Choroid plexus epithelial cell (primary cell): ENCODE measurements at regions not wholly inside any gene's neighbourhood (a gene's known extent, or its start where the extent isn't known, plus 50 kb on each side); places are given as distances from the start of the nearest gene placed in this dataset.
A peak's percentile ranks its signal among the peaks of the same experiment; 100 is the strongest.

Source experiments
- DNase-seq: peaks from one replicate; pipeline ENCODE4 v3.0.0-alpha.2; 2010; ENCODE audit warnings: low read depth
- H3K4me3 ChIP-seq: 2 replicates; pipeline ENCODE4 v1.5.1; 2011; ENCODE audit warnings: low read depth, mild to moderate bottlenecking, control low read depth, low read length, moderate library complexity
- TF ChIP-seq, protein P1 (sequence below): conservative IDR thresholded peaks from 2 replicates; pipeline ENCODE4 v1.5.1; 2011; ENCODE audit warnings: low read depth, mild to moderate bottlenecking, control low read depth, inconsistent platforms, low read length, moderate library complexity

DNA sequence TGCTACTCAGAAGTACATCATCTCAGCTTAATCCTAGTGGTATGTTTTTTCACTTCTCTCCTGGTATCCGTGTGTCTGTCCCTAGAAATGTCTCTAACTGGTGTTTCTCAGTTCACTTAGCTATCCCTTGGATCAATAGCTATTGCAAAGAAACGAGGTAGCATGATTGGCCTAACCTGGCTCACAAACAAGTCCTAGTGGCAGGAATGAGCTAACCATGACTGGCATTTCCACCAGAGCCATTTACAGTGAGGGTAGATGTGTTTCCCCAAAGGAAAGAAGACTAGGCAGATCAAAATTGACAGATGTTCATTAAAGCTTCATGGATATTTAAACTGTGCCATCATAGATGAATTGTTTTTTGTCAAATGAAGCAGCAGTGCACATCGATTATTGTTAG lies 82.5 kb downstream of the PALM2AKAP2 start:
- TF ChIP-seq, protein P1, sequence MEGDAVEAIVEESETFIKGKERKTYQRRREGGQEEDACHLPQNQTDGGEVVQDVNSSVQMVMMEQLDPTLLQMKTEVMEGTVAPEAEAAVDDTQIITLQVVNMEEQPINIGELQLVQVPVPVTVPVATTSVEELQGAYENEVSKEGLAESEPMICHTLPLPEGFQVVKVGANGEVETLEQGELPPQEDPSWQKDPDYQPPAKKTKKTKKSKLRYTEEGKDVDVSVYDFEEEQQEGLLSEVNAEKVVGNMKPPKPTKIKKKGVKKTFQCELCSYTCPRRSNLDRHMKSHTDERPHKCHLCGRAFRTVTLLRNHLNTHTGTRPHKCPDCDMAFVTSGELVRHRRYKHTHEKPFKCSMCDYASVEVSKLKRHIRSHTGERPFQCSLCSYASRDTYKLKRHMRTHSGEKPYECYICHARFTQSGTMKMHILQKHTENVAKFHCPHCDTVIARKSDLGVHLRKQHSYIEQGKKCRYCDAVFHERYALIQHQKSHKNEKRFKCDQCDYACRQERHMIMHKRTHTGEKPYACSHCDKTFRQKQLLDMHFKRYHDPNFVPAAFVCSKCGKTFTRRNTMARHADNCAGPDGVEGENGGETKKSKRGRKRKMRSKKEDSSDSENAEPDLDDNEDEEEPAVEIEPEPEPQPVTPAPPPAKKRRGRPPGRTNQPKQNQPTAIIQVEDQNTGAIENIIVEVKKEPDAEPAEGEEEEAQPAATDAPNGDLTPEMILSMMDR = no peak
- no peak for DNase-seq
- no peak overlapping the region for H3K4me3 ChIP-seq

DNA sequence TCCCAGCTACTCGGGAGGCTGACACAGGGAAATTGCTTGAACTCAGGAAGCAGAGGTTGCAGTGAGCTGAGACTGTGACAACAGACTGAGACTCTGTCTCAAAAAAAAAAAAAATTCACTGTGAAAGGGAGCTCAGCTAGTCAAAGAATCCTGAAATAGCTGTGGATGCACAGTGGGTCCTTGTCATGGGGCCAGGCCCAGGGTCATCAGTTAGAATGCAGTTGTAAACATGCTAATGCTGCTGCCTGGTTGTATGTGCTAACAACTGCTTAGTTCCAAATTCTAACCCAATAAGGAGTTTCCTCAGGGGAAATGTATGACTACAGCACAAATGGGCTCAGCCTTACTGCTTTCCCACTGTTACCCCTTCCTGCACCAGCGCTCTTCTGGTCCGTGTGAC lies 84.0 kb downstream of the PALM2AKAP2 start:
- no peak overlapping the region for H3K4me3 ChIP-seq
- TF ChIP-seq, protein P1 = no peak
- no peak for DNase-seq

DNA sequence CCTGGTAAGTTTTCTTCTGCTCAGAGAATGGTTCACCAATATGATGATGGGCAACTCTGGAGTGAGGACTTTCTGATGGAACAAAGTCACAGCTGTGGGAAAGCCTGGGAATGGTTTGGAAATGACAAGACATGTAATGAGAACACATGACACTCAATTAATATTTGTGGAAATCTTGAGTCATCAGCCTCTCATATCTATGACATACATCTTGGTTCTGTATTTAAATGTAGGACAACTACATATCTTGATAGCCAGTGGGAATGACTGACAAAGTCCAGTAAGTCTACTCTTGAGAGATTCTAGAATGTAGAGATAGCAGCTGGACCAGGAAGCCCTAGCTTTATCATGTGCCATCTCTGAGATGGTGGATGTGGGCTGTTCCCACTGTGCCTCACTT lies 85.5 kb downstream of the PALM2AKAP2 start:
- DNase-seq = no peak
- TF ChIP-seq, protein P1 = no peak

DNA sequence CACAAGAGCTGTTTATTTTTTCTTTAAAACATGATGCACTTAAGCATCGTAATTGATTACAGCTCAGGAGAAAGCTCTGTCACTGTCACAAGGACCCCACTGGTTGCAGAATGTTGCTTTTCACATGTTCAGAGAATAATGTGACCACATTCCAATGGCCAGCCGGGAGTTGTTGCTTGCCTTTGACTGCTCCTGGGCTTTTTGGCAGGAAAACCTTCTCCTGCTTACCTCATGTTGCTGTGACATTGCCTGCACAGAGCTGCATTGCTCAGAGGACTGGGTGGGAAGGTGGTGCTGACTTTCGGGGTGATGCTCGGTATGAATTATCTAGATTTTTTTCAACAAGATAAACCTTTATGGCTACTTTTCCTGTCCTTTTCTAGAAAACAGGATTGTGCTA lies 88.2 kb downstream of the PALM2AKAP2 start:
- no peak overlapping the region for H3K4me3 ChIP-seq
- TF ChIP-seq, protein P1 = no peak
- peak; percentile 40 for DNase-seq

More for the DNA sequence above, 85.5 kb downstream of the PALM2AKAP2 start:
- no peak overlapping the region for H3K4me3 ChIP-seq

DNA sequence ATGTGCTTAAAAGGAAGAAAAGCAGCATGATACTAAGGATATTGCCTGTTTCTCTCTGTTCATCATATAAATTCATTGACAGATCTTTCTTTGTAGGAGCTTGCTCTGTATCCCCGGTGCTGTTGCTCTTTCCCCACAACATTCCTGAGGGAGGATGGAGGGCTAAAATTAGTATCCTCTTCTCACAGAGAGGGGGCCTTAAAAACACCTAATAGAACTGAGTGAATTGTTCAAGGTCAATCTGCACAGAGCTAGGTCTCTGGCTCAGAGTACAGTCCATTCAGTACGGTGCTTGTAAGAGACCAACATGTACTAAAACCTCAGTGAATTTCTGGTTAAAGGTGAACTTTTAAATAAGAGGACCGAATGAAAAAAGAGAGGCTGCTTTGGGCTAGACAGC lies 88.7 kb downstream of the PALM2AKAP2 start:
- DNase-seq = no peak
- TF ChIP-seq, protein P1 = no peak
- H3K4me3 ChIP-seq = no peak overlapping the region

DNA sequence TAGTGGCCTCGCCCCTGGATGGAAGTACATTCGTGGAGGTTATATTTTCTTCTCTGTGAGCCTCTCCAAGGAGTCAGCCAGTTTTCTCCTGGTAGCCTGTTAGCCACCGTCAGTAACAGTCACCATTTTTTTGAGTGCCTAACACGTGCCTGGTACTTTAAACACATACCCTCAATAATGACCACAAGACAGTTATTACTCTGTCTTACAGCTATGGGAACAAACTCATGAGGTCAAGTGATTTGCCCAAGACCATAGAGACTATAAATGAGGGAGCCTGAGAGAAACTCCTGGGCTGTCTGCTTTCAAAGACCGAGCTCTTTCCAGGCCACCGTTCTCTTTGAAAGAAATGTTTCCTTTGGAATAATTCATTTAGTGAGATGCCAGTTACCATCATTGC lies 90.4 kb downstream of the PALM2AKAP2 start:
- no peak overlapping the region for H3K4me3 ChIP-seq
- no peak for DNase-seq
- TF ChIP-seq, protein P1 = no peak

DNA sequence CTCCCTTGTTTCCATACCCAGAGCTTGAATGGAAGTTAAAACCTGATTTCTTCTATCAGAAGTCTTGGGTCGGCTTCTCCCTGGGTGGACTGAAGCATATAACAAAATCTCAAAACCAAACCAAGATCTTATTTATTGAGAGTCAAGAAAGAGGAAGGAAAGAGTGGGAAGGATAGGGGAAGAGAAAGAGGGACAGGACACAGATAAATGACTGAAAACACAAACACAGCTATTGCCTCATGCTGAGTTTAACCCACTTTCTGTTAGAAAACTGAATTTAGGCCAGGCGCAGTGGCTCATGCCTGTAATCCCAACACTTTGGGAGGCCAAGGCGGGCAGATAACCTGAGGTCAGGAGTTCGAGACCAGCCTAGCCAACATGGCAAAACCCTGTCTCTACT lies 92.9 kb downstream of the PALM2AKAP2 start:
- H3K4me3 ChIP-seq = no peak overlapping the region
- DNase-seq = no peak
- TF ChIP-seq, protein P1 = no peak
